NCI-H2029 treated with DMSO at 0.1 percent for 48 hours (cell line): ENCODE measurements at regions not wholly inside any gene's neighbourhood (a gene's known extent, or its start where the extent isn't known, plus 50 kb on each side); places are given as distances from the start of the nearest gene placed in this dataset.
"Not testable (repeated sequence)": the region's sequence is repeated elsewhere in the genome, so short reads cannot be mapped to it uniquely, and the experiment has no call there.

Experiments
- DNase-seq: peaks from one replicate; lab custom pipeline; 2025; lab: John Stamatoyannopoulos, UW

DNA sequence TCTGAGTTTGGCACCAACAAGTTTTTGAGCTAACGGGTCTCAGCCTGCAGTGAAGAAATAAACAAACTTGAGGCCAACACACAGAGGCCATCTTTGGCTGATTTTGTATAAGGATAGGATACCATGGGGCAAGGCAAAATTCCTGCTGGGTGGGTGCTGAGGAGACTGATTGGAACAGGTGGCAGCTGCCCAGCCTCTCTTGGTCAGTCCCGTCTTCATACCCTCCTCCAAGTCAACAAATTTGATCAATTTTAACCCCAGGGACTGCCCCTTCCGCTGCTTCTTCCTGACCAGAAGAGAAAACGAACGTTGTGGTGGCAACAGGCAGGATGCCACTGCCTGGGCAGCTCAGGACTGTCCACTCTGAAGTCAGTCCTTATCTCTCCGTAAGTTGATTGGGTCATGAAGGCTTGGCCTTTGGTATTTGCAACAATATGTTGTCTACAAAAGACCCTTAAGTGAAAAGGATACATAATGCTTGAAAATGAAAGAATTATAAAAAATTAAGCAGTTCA, 139.3 kb downstream of the SPP2 start:
- no peak for DNase-seq

DNA sequence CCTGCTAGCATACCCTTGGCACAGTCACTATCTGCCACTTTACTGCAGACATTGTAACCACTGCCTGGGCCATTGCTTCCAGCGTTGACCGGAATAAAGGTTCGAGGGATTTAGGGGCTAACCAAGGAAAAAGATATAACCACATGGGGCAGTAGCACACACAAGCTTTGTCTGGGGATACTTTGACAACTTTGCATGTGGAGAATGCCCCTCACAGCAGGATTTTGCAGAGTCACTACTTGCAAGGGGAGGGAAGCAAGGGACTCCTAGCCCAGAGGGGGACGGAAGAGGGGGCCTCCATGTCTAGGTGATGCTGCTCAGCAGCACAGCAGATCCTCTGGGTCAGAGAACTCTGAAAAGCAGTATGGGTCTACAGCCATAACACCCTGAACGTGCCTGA, 138.7 kb downstream of the SPP2 start:
- no peak for DNase-seq

DNA sequence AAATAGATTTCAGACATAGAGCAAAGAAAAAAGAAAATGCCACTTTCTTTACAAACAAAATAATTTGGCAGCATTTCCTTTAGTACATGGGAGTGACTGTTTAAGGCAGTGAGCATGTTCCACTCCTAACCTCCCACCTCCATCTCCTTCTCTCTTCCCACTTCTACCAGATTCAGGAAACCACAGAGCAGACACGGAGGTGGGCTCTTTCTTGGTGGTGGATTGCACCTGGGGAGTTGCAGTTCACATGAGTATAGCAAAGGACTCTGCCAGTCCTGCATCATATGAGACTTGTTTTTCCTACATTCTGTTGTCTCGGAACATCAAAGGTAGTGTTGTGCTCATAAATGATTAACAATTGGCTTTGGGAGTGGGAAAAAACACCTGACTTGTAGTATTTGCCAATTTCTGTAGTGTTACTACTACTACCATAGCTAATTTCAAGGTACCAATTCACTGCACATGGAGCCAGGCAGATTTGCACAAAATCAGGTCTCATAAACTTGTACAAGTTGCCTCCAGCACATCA, 137.2 kb downstream of the SPP2 start:
- DNase-seq, result no peak

DNA sequence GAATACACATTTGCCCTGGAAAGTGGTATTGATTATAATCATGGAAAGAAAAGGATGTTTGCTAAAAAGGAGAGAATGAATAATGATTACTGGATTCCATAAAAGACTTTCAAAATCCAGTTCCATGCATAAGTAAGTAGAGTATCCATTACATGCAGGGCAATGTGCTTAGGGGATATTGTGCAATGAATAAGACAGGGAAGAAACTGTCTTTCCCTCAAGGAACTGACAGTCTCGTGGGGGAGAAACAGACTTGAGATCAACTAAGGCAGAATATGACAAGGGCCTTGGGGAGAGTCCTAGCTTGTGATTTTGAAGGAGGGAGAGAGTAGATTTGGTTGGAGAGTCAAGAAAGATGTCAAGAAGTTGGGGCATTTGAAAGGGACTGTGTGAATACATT, 130.6 kb downstream of the SPP2 start:
- DNase-seq, result no peak

DNA sequence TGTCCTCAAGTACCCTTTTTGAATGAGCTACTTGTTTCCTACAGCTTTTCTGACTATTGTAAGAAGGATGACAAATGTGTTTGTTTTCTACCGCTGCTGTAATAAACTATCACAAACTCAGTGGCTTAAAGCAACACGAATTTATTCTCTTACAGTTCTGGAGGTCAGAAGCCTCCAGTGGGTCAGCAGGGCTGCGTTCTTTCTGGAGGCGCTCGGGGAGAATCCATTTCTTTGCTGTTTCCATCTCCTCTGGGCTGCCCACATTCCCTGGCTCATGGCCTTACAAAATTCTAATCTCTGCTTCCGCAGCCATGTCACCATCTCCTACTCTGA, 128.5 kb downstream of the SPP2 start:
- DNase-seq, result no peak

DNA sequence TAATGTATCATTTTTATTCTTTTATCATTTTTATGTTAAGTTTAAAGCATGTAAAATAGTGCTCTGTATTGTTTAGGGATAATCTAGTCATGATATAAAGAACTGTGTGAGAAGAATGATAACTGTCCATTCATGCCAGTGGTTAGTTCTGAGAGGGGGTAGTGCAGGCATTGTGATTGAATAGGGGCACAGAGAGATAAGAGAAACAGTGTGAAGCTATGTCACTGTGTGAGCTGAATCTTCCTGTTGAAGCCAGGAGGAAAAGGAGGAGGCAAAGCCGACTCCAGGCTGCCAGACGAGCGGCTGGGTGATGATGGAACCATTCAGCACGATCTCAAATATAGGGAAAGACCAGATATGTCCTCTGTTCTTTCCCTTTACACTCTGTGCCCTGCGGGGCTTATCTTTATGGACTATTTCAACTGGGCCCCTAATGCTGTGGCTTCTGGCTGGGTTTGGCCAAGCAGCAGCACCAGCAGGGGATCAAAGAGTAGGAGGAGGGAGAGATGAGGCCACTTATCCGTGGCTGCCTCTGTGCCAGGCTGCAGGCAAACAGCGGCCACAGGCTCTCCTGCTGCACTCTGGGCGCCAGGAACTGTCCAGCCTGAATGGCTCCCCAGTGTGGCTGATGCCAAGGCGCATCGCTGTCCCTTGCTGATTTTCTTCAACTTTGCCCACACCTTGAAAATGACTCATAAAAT, 128.0 kb downstream of the SPP2 start:
- no peak for DNase-seq

DNA sequence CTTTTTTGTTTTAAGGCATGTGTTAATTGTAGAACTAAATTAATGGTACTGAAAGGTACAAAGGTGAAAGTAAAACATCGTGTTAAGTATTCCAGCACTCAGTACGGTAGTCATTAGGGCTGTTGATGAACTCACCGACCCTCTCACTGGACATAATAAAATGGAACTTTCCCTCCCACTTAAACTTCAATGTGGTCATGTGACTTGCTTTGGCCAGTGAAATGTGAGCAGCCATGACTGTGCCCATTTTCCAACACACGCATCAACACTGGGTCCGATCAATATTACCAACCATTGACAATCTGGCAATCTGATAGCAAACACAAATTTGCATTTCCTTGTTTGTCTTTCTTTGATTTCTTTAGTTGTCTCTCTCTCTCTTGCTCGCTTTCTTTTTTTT, 125.1 kb downstream of the SPP2 start:
- DNase-seq, result no peak

DNA sequence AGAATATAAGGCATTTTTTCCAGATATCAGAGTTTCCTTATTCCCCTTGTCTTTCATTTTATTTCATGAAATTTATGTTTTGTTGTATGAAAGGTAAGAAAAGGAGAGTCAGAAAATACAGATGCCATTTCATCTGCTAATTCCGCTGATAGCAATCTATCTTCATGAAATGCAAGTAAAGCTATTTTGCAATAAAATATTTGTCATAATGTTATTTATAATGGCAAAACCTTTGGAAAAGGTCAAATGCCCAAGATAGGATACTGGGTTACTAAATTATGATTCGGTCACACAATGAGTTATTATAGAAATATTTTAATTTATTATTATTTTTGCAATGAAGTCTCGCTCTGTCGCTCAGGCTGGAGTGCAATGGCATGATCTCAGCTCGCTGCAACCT, 124.2 kb downstream of the SPP2 start:
- DNase-seq, result no peak

DNA sequence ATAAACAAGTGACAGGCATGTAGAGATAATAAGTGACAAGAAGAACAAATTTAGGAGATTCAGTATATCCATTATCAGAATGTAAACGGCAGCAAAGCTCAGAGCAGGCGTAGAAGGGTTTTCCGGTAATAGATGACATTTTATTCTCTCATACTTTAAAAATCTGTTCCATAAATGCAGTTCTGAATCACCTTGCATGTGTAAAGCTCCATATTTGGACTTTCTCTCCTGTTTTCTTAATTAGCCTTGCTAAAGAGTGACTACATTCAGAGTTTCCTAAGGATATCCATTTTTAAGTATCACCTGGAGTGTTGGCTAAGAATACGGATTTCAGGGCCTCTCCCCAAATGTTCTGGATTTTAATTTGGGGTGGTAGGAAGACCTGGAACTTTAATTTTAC, 122.0 kb downstream of the SPP2 start:
- DNase-seq, result no peak

DNA sequence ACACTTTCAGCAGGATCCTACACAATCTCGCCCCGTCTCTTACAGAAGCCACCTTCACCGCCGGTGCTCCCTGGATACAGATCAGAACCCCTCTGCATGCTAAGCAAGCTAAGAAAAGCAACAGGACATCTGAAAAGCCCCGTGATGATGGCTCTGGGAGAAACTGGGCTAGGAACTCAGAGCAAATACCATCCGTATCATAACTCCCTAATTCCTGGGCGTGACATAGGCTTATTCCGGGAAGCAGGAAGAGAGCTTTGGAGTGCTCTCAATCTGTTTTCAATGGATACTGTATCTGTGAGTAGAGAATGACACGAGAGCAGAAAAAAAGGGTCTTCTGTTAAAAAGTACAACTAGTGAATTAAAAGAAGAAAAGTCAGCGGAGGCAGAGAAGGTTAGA, 121.6 kb downstream of the SPP2 start:
- DNase-seq, result no peak

DNA sequence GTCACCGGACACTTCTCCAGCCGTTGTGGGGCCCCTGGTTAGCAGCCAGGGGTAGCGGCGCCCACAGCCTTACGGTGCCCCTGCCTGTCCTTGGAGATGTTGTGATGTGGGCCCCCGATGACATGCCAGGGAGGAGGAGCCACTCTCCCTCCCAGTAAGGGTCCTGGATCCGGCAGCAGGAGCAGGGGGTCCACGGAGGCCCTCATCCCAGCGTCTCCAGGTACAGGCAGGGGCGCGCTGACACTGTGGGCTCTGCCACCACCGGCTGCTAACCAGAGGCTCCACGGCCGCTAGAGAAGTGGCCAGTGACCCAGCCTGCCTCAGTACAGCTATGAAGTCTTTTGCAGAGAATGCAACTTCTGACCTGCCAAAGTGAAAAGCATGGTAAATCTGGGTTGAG, 121.2 kb downstream of the SPP2 start:
- DNase-seq, result no peak

DNA sequence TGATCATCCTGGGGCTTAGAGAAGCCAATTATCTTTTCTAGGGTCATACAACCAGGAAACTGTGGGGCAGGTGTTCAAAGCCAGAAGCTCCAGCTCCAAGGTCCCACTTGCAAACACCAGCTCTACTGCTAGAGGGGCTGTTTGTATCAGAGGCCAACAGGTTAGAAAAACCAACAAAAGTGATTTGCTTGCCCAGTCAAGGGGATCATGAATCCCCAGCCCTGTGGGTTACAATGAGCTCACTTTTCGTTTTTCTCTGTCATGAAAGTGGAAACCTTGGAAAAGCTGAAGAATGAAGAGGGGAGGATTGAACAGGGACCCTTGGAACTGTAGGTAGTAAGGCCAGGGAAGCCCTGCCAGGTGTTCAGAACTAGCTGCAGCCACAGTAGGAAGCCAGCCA, 119.2 kb downstream of the SPP2 start:
- DNase-seq, result no peak

DNA sequence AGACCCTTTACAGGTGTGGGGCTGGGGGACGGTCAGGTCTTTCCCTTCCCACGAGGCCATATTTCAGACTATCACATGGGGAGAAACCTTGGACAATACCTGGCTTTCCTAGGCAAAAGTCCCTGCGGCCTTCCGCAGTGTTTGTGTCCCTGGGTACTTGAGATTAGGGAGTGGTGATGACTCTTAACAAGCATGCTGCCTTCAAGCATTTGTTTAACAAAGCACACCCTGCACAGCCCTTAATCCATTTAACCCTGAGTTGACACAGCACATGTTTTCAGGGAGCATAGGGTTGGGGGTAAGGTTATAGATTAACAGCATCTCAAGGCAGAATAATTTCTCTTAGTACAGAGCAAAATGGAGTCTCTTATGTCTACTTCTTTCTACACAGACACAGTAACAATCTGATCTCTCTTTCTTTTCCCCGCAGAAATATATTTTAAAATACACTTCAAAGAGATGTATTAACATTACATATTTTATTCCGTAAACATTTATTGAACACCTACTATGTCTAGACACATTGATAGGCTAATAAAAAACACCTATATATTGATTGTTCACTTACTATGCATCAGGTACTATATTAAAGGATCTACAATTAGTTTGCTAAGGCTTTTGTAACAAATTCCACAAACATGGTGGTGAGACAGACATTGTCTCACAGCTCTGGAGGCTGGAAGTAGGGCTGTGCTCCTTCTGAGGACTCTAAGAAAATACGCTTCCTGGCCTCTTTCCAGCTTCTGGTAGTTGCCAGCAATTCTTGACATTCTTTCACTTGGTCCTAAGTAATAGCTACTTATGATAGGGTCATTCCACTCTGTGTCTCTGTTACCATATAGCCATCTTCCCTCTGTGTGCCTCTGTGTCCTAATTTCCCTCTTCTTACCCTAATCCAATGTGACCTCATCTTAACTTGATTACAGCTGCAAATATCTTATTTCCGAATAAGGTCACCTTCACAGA, 118.4 kb downstream of the SPP2 start:
- DNase-seq, result not testable (repeated sequence)

DNA sequence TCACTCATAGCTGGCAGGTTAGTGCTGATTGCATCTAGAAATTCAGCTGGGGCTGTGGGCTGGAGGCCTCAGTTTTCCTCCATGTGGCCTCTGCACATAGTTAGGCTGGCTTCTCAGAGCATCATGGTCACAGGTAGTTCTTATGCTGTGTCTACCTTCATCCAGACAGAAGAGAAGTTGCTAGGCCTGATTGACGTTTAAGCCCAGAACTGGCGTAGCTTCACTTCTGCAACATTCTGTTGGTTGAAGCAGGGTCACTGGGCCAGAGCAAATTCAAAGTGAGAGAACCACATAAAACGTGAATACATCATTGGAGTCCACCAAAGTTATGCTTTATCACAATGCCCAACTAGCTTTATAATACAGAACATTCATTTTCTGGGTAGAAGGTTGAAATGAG, 116.0 kb downstream of the SPP2 start:
- no peak for DNase-seq

DNA sequence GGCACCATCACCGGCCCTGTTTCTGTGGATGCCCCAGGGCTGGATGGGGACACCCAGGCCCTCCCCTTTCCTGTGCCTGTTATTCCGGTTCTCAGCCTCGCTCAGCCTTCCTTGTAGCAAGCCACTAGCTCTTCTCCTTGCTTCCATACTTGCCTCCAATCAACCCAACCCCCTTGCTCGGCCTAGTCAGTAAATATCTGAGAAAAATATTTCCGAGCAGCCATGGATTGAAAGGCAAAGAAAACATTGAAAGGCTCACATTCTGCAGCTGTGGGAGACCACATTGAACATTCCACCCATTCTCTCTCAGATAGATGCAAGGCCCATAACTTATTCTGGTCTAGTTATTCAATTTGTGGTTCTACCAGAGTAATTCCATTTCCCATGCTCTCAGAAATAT, 114.9 kb downstream of the SPP2 start:
- DNase-seq, result no peak

DNA sequence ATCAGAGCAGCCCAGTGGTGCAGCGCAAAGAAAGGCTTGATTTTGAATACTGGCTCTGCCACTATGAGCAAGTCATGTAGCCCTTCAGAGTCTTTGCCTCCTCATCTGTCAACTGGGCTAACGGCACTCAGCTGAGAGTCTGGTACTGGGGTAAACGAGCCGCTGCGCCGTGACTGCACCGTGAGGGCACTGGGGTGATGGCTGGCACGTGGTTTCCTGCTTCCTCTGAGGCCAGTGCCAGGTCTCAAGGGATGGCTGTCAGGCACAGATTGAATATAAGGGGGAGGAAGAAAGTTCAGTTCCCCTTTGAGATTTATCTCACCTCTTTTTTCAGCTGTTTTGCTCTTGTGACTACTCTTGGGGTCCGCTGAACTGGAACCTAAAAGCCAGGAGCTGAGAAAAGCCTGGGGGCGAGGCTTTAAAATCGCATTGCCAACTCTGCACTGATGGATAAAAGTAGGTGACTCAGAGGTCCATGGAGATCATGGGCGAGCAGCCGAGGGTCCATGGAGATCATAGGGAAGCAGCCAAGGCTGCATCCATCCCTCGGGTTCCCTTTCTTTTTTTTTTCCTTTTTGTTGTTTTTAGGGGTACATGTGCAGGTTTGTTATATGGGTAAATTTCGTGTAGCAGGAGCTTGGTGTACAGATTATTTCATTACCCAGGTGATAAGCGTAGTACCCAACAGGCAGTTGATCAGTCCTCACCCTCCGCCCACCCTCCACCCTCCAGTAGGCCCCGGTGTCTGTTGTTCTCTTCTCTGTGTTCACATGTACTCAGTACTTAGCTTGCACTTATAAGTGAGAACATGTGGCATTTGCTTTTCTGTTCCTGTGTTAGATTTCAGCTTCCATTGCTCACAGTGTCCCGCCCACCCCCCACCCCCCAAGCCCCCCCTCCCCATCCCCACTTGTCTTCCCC, 114.3 kb downstream of the SPP2 start:
- DNase-seq, result no peak

DNA sequence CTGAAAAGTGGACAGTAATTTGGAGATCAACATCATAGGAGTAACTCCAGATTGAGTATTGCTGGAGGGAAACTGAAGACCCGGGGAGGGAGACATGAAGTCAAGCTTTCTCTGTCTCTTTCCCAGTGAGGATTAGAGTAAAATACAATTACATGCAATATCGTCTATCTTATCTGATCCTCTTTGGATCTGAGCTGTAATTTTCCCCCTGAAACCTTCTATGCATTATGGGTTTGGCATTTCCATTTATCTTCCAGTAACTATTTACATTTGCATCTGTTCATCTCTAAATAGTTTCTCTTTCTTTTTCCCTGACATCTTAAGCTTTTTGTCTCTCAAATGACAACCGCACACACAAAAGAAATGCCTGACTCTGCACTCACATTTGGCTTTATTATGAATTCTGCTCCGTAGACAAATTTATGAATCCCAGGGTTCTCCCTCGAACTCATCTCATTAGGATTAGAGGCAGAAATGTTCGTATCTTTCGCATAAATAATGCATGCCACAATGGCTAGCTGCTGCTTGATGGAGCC, 113.1 kb downstream of the SPP2 start:
- no peak for DNase-seq

DNA sequence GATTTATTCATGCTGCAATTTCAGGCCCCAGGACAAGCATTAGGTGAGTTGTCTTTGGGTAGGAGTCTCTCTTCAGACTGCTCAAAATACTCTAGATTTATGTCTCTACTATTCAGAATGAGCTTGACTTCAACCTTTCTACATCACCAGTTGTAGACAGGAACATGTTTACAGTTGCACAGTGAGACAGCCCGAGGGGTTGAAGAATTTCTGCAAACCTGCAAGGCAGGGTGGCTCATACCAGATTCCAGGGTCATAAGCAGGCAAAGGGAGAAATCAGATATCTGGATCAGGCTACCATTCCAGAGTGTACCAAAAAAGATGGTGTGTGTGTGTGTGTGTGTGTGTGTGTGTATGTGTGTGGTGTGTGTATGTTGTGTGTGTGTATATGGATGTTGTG, 112.4 kb downstream of the SPP2 start:
- DNase-seq, result no peak

DNA sequence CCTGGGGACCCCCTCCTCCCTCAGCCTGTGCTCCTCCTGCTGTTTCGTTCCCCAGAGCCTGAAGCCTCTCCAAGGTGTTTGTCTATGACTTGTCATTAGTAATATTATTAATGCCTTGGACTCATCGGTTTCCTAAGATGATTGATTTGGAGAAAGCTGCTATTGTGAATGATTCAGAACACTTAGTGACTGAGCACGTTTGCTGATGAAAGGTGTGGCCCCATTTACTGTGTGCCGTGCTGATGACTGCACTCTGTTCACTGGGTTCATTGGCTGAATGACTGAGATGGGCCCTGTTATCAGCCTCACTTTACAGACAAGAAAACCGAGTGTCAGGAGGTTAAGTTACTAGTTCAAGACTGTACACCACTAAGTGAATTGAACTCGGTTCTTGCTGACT, 111.4 kb downstream of the SPP2 start:
- DNase-seq, result no peak

DNA sequence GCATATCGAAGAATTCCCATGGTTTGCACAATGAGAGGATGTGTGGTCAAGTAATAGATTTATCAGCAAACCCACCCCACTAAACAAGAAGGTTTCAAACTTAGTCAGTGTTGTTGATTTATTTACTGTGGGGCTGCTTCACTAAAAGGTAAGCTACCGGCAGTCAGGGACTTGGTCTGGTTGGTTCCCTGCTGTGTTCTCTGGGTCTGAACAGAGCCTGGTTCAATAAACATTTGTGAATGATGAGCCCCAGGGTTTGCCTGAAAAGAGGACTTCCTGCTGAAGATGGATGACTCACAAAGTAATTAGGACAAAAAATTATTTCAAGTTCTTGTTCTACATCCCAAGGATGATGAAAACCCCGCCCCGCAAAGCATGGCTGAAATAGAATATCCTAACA, 108.3 kb downstream of the SPP2 start:
- DNase-seq, result no peak

DNA sequence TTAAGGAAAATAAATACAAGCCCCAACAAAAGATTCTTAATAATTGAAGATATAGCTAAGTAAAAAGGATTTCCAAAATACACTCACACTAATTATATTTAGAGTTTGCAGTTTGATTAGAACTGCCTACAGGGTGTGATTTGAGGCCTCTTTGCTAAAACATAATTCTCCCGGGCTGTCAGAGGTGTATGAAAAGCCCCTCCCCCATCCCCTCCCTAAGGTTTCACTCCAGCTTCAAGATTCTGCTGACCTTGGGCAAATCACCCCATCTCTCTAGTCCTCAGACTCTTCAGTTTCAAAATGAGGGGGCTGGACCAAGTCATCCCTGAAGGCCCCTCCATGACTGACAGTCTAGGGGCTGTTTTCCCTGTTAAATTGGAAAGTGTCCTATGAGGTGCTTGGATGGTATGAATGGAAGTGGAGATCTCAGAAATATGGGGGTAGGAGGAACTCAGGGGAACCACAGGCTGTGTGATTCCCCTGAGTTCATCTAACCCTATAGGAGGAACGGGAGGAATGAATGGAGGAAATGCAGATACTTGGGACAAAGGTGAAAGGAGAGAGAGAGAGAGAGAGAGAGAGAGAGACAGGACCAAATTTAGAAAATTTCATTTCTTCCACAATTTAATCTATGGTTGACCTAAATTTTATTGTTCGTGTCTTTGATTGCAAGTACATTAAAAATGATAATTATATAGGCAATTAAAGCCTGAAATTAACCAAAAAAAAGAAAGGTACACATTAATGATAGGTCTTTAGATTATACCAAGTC, 107.5 kb downstream of the SPP2 start:
- DNase-seq, result no peak
